HG02798 (cell line): ENCODE measurements at regions not wholly inside any gene's neighbourhood (a gene's known extent, or its start where the extent isn't known, plus 50 kb on each side); places are given as distances from the start of the nearest gene placed in this dataset.

Experiments
- ATAC-seq: cut with Tn5 transposase; IDR thresholded peaks from one replicate; pipeline ENCODE4 v1.9.1; 2021; ENCODE audit warnings: mild to moderate bottlenecking; ENCODE audit not compliant: unreplicated experiment, poor library complexity

DNA sequence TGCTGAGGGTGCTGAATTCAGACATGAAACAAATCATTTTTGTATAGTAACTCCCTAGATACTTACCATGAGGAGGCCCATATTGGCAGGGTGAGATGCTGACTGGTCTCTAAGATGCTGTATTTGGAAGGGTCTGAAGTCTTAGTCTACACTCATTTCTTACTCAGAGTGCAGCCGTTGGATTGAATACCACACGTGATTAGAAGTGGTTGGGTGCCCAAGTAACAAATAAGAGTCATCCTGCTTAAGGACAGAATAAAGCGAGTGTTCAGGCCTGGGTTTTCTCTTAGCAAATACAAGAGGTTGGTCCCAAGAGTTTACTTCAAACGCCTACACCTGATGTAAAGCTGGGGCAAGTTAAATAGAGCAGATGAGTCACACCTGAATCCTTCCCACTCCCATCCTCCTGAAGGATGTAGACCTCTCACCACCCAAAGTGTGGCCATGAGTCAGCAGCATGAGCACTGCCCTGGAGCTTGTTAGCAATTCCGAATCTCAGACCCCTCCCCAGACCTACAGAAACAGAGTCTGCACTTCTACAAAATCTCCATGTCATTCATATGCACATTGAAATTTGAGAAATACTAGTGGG lies 284.6 kb upstream of the CDH5 start:
- ATAC-seq = no peak

DNA sequence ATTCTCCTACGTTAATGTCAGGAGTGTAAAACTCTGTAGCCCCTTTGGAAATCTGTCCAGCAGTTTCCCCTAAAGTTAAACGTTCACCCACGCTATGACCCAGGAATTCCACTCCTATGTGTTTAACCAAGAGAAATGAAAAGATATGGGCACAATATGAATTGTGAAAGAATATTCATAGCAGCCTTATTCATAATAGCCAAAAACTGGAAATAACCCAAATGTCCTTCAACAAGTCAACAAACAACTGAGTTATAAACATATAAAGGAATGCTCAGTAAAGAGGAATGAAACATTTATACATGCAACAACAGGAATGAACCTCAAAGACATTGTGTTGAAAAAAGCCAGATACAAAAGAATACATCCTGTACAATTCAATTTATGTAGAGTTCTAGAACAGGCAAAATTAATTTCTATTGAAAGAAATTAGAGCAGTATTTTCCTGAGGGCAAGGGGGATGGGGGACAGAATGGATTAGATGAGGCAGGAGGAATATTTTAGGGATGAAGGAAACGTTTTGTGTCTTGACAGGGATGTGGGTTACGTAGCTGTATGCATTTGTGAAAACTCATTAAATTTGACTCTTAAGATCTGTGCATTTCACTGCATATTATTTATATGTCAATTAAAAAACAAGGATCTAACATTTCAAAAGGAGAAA lies 286.7 kb upstream of the CDH5 start:
- ATAC-seq = no peak

DNA sequence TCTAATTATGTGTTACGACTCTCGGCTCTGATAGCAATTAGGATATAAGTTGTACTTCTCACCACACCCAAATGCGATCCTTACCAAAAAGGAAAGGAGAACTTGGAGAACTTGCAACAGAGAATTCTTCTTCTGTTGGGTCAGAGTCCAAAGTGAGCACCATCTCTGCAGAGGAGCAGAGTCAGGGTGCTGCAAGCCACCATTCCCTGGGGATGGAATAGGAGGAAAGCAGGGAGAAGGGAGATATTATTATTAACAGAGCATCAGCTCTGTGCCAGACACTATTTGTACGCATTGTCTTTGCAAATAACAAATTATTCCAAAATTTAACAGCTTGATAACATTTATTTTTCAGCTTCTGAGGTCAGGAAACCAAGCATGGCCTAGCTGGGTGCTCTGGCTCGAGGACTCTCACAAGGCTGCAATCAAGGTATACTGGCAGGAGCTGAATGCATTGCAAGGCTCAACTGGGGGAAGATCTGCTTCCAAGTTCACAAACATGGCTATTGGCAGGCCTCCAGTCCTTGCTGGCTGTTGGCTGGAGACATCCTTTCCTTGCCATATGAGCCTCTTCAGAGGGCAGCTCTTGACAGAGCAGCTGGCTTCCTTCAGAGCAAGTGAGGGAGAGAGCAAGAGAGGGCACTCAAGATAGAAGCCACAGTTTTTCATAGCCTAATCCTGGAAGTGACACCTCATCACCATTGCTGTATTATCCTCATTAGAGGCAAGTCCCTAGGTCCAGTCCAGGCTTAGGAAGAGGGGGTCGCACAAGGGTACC lies 296.2 kb upstream of the CDH5 start:
- ATAC-seq = no peak

DNA sequence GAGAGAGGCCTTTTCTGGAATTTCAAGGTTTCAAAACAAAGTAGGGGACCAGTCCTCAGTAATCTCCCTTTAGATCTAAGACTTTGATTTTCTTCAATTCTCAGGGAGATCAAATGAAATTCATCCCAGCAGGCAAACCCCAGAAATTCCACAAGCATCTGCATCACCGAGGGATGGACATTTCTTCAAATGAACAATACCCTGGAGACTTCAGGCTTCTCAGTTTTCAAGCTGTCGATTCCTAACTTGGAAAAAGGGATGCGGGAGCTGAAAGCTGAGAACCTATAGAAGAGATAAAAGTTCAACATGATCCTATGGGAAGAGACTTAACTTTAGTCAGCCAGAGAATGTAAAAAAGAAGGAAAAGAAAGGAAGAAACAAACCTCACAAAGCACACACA lies 296.9 kb upstream of the CDH5 start:
- no peak for ATAC-seq

DNA sequence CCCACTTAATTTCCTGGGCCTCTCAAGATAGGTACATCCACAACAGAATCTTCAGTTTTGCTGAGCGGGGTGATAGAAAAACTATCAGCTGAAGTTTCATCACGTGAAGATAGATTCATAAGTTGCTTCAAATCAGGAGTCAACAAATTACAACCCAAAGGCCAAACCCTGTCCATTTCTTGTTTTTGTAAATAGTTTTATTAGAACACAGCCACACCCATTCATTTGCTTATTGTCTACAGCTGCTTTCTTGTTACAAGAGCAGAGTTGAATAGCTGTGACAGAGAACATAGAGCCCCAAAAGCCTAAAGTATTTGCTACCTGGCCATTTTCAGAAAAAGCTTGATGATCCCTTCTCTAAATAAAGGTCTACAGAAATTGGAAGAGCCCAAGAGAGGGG lies 300.1 kb upstream of the CDH5 start:
- no peak for ATAC-seq

DNA sequence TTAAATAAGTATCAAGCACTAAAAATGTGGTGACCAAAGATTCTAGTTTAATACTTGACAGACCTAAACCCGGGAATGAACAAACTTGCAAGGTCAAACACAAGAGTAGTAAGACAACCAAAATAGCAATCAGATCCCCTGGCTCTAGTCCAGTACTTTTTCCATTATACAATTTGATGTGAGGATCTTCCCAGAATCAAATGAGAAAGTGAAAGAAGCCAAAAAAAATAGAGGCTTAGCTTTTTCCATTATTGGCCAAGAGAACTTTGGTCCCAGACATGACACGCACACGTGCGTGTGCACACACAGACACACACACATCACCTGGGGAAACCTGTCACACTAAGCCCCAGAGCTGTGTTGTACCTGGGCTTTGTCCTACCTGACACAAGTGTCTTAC lies 300.6 kb upstream of the CDH5 start:
- no peak for ATAC-seq

DNA sequence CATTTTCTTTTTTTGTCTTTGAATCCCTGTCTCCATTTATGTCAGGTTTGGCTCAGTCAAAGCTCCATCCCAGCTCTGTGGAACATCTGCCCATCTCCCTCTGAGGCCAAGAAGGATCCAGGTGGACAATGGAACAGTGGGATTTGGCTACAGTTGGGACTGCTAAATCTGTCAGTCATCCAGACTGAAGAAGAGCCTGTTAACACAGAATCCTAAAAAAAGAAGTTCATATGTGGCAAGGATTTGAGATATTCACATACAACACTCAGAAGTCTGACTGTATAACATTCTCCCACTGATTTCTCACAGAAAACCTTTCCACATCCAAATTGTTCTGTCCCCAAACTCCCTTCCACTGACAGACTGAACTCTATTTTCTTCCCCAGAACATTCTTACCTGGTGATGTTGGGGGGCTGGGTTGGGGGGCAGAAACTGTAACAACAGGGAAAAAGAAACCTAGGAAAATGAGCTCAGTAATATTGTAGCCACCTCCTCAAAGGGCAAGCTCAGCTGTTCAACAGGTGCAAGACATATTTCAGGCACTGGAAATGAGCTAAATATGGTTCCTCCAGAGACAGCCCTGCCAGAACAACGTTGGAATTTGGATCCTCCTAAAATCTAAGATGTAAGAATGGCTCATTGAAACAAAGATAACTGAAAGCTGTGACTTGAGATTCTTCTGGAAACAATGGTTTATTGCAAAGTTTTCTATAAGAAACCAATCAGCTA lies 301.5 kb upstream of the CDH5 start:
- ATAC-seq = no peak

DNA sequence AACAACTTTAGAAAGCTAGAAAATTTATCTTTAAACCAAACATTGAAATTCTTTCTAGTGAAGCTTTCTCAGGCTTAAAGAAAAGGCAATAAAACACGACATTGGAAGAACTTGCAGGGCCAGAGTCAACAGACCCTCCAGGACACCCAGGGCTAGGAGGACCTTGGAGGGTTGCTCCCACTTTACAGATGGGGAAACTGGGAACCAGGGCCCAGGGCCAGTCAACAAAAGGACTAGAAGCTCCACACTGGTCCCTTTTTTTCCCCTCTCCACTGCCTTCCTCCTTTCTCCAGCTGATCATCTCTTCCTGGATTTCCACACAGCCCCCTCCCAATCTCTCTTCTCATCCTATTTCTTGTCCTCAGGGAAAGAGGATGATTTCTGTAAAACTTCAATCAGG lies 307.7 kb upstream of the CDH5 start:
- no peak for ATAC-seq

DNA sequence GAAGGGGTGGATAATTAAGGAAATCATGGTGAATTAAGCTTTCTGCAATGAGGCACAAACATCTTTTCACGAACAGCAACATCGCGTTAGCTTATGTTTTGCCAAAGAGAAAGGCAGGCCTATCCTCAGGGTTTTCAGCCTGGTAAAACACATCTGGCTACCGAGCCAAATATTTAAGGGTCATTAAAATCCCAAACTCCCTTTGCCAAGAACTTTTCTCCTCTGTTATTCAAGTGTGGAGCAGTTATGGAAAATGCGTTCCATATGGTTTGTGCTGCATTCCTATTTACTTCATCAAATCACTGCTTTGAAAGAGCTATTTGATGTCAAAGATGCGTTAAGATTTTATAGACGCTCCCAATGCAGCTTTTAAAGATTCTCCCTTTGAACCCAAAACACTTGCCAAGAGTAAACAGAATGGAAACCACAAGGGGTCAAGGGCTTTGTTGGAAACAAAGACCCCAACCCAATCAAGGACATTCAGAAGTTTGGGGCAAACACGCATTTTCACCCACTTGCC lies 308.3 kb upstream of the CDH5 start:
- ATAC-seq = no peak

DNA sequence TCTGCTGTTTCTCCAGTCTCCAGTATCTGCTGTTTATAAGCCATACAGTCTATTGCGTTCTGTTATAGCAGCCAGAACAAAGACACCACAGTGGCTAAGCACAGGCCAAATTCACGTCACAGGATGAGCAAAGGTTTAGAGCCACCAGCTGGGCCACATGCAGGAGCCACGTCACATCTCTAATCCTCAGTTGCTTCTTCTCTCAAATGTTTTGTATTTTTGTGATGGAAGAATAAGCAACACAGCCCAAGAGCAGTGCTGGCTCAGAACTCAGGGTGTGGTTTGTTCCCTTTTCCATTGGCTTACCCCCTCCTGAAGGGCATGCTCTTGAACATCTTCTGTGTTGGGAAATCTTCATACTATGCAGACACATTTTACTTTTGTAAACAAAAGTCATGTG lies 309.4 kb upstream of the CDH5 start:
- ATAC-seq = no peak

DNA sequence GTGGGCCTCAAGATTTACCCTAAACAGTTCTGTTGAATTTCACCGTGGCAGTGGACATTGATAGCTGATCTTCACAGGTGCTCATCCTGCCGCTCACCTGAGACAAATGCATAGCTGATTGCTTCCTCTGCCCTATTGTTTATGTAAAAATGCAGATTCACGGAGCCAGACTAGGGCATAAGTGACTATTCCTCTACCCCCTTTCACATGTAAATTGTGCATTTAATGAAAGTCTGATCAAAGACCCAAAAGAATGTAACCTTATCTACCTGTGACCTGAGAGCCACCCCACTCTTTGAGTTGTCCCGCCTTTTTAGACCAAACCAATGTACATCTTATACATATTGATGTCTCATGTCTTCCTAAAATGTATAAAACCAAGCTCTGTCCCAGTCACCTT lies 312.4 kb upstream of the CDH5 start:
- no peak for ATAC-seq

DNA sequence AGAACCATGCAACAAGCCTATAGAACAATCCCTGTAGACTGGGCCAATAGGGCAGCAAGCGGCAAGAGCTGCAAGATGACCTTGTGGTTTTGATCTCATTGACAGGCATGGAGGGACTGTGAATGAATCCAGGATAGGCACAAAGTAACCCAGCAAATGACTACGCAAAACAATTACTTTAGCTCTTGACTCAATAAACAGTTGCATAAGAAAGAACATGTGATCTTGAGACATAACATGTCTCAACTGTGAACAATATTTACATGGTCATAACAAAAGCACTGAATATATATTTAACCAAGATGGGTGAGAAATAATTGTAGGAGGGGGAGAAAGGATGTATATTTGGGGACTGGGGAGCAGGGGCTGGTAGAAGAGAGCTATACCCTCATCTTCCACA lies 313.7 kb upstream of the CDH5 start:
- ATAC-seq = no peak

DNA sequence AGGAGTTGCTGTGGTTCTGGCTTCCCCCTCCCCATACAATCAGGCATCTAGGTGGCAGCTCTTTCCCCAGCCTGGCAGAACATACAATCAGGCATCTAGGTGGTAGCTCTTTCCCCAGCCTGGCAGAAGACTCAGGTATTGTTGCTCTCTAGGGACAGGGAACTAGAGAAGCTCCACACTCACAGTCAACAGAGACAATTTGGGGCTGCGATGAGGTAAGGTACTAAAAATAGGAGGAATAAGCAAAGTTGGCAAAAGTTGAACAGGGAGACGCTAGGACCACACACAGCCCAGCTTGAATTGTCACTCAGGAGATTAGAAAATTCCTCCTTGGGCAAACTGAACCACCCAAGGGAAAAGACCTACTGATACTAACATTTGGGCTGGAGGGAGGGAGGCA lies 315.5 kb upstream of the CDH5 start:
- ATAC-seq = no peak

DNA sequence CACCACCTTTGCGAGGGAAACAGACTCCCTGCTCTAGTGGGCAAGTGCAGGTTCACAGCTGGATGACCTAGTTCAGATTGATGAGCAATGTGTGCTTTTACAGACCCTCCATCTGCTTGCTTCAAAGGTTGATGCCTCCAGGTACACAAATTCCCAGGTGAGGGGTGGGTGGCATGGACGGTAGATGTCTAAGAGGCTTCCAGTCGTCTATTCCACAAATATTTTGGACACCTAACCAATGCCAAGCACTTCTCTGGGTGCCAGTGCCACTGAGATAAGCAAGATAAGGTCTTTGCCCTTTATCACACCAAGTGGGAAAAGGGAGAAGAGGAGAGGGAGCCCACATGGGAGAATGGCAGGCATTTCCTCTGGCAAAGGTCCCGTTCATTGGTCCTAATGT lies 316.6 kb upstream of the CDH5 start:
- ATAC-seq = no peak

DNA sequence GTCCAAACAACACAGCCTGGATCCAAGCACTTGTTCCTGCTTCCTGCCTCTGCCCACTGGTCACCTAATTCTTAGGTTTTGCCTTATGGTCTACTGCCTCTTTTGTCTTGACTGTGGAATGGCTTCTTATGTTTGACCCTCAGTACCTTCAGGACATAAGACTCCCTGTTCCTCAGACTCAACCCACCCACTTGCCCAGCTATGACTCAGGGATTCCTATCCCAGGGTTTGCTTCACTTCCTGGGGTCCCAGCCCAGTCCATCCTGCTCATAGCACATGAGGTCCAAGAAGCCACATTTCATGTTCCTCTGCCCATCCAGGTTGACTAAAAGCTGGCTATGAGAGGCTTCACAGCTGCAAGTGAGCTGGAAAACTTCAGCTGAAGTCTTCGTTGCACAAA lies 320.9 kb upstream of the CDH5 start:
- ATAC-seq = no peak

DNA sequence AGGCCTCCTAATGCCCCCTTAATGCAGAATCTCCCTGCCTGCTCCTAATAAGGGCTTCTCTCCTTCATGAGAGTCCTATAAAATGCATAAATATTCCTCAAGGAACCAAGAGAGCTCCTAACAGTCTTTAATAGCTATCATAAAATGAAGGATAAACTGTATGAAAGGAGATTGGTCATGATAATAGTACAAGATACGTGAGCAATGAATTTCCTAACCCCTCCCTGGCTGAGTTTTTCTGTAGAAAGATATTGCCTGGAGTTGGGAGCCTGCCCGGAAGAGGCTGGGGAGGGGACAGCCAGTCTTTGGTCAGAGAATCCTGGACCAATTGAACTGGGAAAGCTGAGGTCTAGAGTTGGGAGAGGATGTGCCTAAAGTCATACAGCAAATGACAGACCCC lies 321.9 kb upstream of the CDH5 start:
- ATAC-seq = no peak

DNA sequence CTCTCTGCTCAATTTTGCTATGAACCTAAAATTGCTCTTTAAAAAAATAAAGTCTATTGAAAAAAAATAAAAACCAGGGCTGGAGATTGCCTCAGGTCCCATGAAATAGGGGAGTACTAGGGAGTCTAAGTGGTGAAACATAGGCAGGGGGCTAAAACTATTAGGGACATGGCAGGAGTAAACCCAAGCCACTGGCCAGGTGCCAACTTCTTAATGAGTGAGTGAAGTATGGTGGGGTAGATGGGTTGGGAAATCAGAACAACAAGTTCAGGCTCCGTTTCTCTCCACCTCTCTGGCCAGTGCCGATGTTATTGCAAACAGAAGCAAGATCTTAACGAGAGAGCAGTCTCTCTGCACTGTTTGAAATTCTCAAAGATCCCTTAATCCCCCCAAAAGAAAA lies 322.4 kb upstream of the CDH5 start:
- ATAC-seq = no peak

DNA sequence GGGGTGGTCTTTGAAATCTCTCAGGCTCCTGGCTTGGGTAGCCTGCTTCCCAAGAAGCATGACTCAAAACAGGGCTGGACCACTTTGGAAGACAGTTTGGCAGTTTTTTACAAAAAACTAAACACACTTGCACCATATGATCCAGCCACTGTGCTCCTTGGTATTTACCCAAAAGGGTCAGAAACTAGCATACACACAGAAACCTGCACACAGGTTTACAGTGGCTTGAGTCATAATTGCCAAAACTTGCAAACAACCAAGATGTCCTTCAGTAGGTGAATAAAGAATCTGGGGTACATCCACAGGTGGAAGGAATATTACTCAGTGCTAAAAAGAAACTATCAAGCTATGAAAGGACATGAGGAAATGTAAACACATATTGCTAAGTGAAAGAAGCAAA lies 323.2 kb upstream of the CDH5 start:
- no peak for ATAC-seq

DNA sequence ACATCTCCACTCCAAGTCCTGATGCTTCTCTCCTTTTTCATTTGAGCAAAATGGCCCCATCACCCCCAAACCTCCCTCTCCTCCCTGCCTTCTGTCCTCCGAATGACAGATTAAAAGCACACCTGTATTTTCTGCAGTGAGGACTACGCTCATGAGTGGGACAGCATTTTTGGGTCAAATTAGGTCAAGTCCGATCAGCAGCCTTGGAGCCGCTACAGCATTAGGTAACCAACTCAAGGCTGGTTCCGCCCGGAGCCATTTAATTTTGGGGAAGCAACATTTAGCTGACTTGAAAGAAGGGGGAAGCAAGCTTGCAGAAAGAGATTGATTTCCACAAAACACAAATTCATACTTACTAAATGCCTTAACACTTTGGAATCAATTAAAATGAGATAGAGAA lies 324.1 kb upstream of the CDH5 start:
- ATAC-seq = no peak

DNA sequence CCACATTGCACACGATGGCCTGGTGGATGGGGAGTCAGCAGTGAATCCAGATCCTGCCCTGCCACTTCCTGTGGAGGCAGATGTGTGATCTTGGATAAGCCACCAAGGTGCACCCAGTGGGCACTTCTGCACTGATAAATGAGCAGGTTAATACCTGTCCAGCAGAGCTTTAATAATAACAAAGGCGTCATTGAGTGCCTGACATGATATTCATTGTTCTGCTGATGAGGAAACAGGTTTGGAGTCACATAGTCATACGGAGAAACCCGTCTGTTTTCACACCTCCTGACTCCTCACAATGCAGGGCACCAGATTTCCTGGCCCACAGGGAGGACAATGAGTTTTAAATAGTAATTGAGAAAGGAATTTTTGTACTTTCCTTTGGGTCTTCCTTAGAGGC lies 324.6 kb upstream of the CDH5 start:
- no peak for ATAC-seq

DNA sequence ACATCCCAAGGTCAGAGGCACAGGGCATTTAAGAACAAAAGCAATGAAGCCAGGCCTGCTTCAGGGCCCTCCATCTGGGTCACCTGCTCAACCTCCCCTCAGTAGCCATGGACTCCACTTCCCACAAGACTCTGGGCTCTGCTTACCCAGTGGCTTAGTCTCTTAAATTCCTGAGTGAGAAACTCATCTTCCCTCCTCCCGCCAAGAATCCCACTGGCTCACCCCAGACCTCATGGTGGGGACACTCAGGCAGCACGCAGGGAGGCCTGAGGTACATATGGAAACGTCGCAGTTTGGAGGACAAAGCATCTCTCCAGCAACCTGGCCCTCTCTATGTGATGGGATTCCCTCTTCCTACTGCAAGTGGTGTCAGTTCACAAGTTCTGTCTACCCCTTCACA lies 326.7 kb upstream of the CDH5 start:
- ATAC-seq = no peak
